ENCODE measurements at regions not wholly inside any gene's neighbourhood (a gene's known extent, or its start where the extent isn't known, plus 50 kb on each side); places are given as distances from the start of the nearest gene placed in this dataset.

- FAIRE-seq: no peak
- no TSS peak for BruUV-seq (replicated peaks)
- Histone ChIP-seq H4K20me1 (replicated peaks; ENCODE audit: control insufficient read depth, insufficient read depth, low read length) (no peaks in the 10 kb centered on the region), H3K4me2 (ENCODE audit: insufficient read depth, low read length) (no peak overlapping the region), H3K9me1 (ENCODE audit: control insufficient read depth, insufficient read depth, low read length) (no peaks in the 10 kb centered on the region), H2AFZ (ENCODE audit: low read depth, low read length) (no peak overlapping the region), H3K9ac (ENCODE audit: insufficient read depth in 1 of 2, low read depth in 2 of 2, low read length in 2 of 2) (no peak overlapping the region), H3K27me3 (ENCODE audit: control insufficient read depth in 2 of 2, insufficient read depth in 2 of 2, low read length in 2 of 2) (no peaks in the 10 kb centered on the region; a peak in 1 of 5 replicates), H3K36me3 (ENCODE audit: control insufficient read depth, insufficient read depth, low read length) (no peaks in the 10 kb centered on the region), H3K79me2 (ENCODE audit: control insufficient read depth, insufficient read depth, low read length) (no peaks in the 10 kb centered on the region), H3K4me3 (no peak overlapping the region), H3K9me3 (replicated peaks; ENCODE audit: control insufficient read depth, insufficient read depth, low read depth, low read length) (no peaks in the 10 kb centered on the region), H3K27ac (ENCODE audit: extremely low read depth, low read depth, low read length) (no peak overlapping the region), H3K4me1 (replicated peaks in 1 of 2; ENCODE audit: control insufficient read depth in 2 of 2, insufficient read depth in 2 of 2, low read length in 2 of 2) (no peaks in the 10 kb centered on the region)
- in situ Hi-C loops (cut with MboI): no loop called here
- no peak for ATAC-seq
- 0% methylated on average over 1 of the region's 1 CpG for WGBS (ENCODE audit: insufficient coverage, low coverage, missing lambda C conversion rate)
- CTCF ChIA-PET (ENCODE audit: low intra/inter-chr PET ratio): no interaction called here
- no peak for DNase-seq (ENCODE audit: extremely low read depth in 1 of 4, low spot score in 3 of 4)
- intact Hi-C loops (cut with micrococcal nuclease): no loop called here
- POLR2A ChIA-PET: interaction anchor here (0.7 kb wide), 1 partner anchor 21 kb away, joined by 3 read pairs; no protein-coding TSS in a partner anchor
- TF ChIP-seq, protein P1, sequence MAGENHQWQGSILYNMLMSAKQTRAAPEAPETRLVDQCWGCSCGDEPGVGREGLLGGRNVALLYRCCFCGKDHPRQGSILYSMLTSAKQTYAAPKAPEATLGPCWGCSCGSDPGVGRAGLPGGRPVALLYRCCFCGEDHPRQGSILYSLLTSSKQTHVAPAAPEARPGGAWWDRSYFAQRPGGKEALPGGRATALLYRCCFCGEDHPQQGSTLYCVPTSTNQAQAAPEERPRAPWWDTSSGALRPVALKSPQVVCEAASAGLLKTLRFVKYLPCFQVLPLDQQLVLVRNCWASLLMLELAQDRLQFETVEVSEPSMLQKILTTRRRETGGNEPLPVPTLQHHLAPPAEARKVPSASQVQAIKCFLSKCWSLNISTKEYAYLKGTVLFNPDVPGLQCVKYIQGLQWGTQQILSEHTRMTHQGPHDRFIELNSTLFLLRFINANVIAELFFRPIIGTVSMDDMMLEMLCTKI (IDR thresholded peaks at IDR 0.05; ENCODE audit: partially characterized antibody): no peak
- TF ChIP-seq, protein P2, sequence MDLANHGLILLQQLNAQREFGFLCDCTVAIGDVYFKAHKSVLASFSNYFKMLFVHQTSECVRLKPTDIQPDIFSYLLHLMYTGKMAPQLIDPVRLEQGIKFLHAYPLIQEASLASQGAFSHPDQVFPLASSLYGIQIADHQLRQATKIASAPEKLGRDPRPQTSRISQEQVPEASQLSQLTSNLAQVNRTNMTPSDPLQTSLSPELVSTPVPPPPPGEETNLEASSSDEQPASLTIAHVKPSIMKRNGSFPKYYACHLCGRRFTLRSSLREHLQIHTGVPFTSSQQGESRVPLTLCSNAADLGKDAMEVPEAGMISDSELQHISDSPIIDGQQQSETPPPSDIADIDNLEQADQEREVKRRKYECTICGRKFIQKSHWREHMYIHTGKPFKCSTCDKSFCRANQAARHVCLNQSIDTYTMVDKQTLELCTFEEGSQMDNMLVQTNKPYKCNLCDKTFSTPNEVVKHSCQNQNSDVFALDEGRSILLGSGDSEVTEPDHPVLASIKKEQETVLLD (IDR thresholded peaks at IDR 0.05): no peak
- TF ChIP-seq XRCC4 (IDR thresholded peaks at IDR 0.05; ENCODE audit: extremely low read depth, insufficient read depth, insufficient read length): no peak
- TF ChIP-seq ZNF212 (CRISPR knock-in tag; IDR thresholded peaks at IDR 0.05): no peak
- no peak for TF ChIP-seq SRSF3 (IDR thresholded peaks at IDR 0.05; ENCODE audit: insufficient read depth, low read length)
- TF ChIP-seq CREBBP (IDR thresholded peaks at IDR 0.05; ENCODE audit: low read depth, low read length): no peak
- no peak for TF ChIP-seq FOXM1 (IDR thresholded peaks at IDR 0.05; ENCODE audit: low read depth)
- no peak for TF ChIP-seq FOXM1 (CRISPR knock-in tag; IDR thresholded peaks at IDR 0.05; ENCODE audit: low read depth)
- no peak for TF ChIP-seq MECOM (CRISPR knock-in tag; IDR thresholded peaks at IDR 0.05)
- no peak for TF ChIP-seq SREBF1 (IDR thresholded peaks at IDR 0.05; ENCODE audit: borderline replicate concordance, low read depth, low read length)
- TF ChIP-seq NBN (IDR thresholded peaks at IDR 0.05; ENCODE audit: low read depth): no peak
- TF ChIP-seq, protein P3, sequence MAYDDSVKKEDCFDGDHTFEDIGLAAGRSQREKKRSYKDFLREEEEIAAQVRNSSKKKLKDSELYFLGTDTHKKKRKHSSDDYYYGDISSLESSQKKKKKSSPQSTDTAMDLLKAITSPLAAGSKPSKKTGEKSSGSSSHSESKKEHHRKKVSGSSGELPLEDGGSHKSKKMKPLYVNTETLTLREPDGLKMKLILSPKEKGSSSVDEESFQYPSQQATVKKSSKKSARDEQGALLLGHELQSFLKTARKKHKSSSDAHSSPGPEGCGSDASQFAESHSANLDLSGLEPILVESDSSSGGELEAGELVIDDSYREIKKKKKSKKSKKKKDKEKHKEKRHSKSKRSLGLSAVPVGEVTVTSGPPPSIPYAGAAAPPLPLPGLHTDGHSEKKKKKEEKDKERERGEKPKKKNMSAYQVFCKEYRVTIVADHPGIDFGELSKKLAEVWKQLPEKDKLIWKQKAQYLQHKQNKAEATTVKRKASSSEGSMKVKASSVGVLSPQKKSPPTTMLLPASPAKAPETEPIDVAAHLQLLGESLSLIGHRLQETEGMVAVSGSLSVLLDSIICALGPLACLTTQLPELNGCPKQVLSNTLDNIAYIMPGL (CRISPR knock-in tag; IDR thresholded peaks at IDR 0.05): no peak
- no peak for TF ChIP-seq IRF9 (tag; IDR thresholded peaks at IDR 0.05)
- no peak for TF ChIP-seq SNIP1 (IDR thresholded peaks at IDR 0.05; ENCODE audit: low read depth)
- TF ChIP-seq, protein P4, sequence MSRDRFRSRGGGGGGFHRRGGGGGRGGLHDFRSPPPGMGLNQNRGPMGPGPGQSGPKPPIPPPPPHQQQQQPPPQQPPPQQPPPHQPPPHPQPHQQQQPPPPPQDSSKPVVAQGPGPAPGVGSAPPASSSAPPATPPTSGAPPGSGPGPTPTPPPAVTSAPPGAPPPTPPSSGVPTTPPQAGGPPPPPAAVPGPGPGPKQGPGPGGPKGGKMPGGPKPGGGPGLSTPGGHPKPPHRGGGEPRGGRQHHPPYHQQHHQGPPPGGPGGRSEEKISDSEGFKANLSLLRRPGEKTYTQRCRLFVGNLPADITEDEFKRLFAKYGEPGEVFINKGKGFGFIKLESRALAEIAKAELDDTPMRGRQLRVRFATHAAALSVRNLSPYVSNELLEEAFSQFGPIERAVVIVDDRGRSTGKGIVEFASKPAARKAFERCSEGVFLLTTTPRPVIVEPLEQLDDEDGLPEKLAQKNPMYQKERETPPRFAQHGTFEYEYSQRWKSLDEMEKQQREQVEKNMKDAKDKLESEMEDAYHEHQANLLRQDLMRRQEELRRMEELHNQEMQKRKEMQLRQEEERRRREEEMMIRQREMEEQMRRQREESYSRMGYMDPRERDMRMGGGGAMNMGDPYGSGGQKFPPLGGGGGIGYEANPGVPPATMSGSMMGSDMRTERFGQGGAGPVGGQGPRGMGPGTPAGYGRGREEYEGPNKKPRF (IDR thresholded peaks at IDR 0.05; ENCODE audit: low read depth, low read length): no peak
- TF ChIP-seq KAT7 (CRISPR knock-in tag; IDR thresholded peaks at IDR 0.05; ENCODE audit: borderline replicate concordance): no peak
Observed at GRCh38 chr5:148933903-148934432, 107.6 kb downstream of the ADRB2 start.
